H1 (cell line): ENCODE measurements at regions not wholly inside any gene's neighbourhood (a gene's known extent, or its start where the extent isn't known, plus 50 kb on each side); places are given as distances from the start of the nearest gene placed in this dataset.

ENCODE experiments used
- CTCF ChIA-PET: fragments of 300-600 bp; sonication (Branson Sonifier 250); formaldehyde crosslinking; loops from one replicate; lab custom pipeline; 2021; ENCODE audit not compliant: partially characterized antibody; lab: Charles Lee
- POLR2A ChIA-PET: fragments of 300-600 bp; sonication (Branson Sonifier 250); formaldehyde crosslinking; loops from one replicate; lab custom pipeline; 2021; ENCODE audit warnings: inconsistent platforms; ENCODE audit not compliant: partially characterized antibody; lab: Charles Lee
- DNase-seq, 2 experiments: peaks; one replicate each; pipeline versions ENCODE4 v3.0.0 to v3.0.0-alpha.2; 2010 to 2022; ENCODE audit warnings: low spot score in 2 of 2, low read depth in 1 of 2, mixed read lengths in 1 of 2
- FAIRE-seq: peaks from 2 replicates; lab custom pipeline; 2011; peaks lifted over from hg19 to GRCh38; lab: Jason Lieb, UNC
- H2AFZ ChIP-seq: 2 replicates; pipeline ENCODE4 v1.8.1; 2012; ENCODE audit warnings: low read length, inconsistent platforms
- H2AK5ac ChIP-seq: 2 replicates; pipeline ENCODE4 v1.6.1; 2013; ENCODE audit warnings: low read depth, low read length
- H2BK120ac ChIP-seq: replicated peaks from 2 replicates; pipeline ENCODE3; 2013; ENCODE audit warnings: low read depth, low read length, inconsistent platforms
- H2BK12ac ChIP-seq: 2 replicates; pipeline ENCODE4 v1.6.1; 2013; ENCODE audit warnings: low read depth, low read length
- H2BK15ac ChIP-seq: 2 replicates; pipeline ENCODE4 v1.6.1; 2013; ENCODE audit warnings: low read length
- H2BK20ac ChIP-seq: 2 replicates; pipeline ENCODE4 v1.6.1; 2013; ENCODE audit warnings: low read length
- H2BK5ac ChIP-seq: 2 replicates; pipeline ENCODE4 v1.6.1; 2013; ENCODE audit warnings: low read depth, low read length
- H3K14ac ChIP-seq: 2 replicates; pipeline ENCODE4 v1.6.1; 2013; ENCODE audit warnings: inconsistent platforms; ENCODE audit not compliant: insufficient read length
- H3K18ac ChIP-seq: 2 replicates; pipeline ENCODE4 v1.6.1; 2013; ENCODE audit warnings: low read length; ENCODE audit errors: extremely low read depth
- H3K23ac ChIP-seq: 2 replicates; pipeline ENCODE4 v1.6.1; 2013; ENCODE audit warnings: inconsistent platforms; ENCODE audit not compliant: insufficient read length
- H3K23me2 ChIP-seq: 2 replicates; pipeline ENCODE4 v1.6.1; 2013; ENCODE audit warnings: low read depth, low read length
- H3K27ac ChIP-seq: 2 replicates; pipeline ENCODE4 v1.6.1; 2011; ENCODE audit warnings: low read depth, low read length, inconsistent platforms
- H3K27me3 ChIP-seq, 4 experiments: replicated peaks in 1 of 4; 1 replicate in 1 of 4; 2 replicates in 3 of 4; pipeline versions ENCODE4 v1.6.1 to v1.8.1; 2011 to 2013; ENCODE audit warnings: low read length in 3 of 4, mild to moderate bottlenecking in 3 of 4, inconsistent platforms in 2 of 4, mixed read lengths in 2 of 4, moderate library complexity in 1 of 4; ENCODE audit not compliant: control insufficient read depth in 3 of 4, insufficient read depth in 3 of 4; ENCODE audit errors: extremely low read depth in 1 of 4
- H3K36me3 ChIP-seq, 4 experiments: 2 replicates each; pipeline versions ENCODE4 v1.6.1 to v1.8.1; 2011 to 2013; ENCODE audit warnings: mild to moderate bottlenecking in 4 of 4, low read length in 3 of 4, moderate library complexity in 2 of 4, control low read depth in 1 of 4, inconsistent platforms in 1 of 4; ENCODE audit not compliant: insufficient read depth in 4 of 4, control insufficient read depth in 2 of 4
- H3K4ac ChIP-seq: replicated peaks from 2 replicates; pipeline ENCODE3; 2013; ENCODE audit warnings: low read length, low read depth, mixed read lengths, inconsistent platforms; ENCODE audit not compliant: insufficient read length
- H3K4me1 ChIP-seq, 4 experiments: replicated peaks in 1 of 4; 1 replicate in 1 of 4; 2 replicates in 3 of 4; pipeline versions ENCODE4 v1.6.1 to v1.8.1; 2011 to 2013; ENCODE audit warnings: low read length in 3 of 4, inconsistent platforms in 2 of 4, mixed read lengths in 1 of 4; ENCODE audit not compliant: insufficient read depth in 4 of 4, control insufficient read depth in 3 of 4
- H3K4me2 ChIP-seq, 2 experiments: 2 replicates each; pipeline versions ENCODE4 v1.6.1 to v1.8.1; 2011 to 2013; ENCODE audit warnings: low read depth in 2 of 2, low read length in 2 of 2, control low read depth in 1 of 2, inconsistent platforms in 1 of 2, mild to moderate bottlenecking in 1 of 2; ENCODE audit not compliant: insufficient read depth in 1 of 2
- H3K4me3 ChIP-seq, 4 experiments: fragments of 200-600, 300-600 bp in 1 of 4; sonication (generic), shearing (Covaris generic), sonication (Bioruptor Twin) in 1 of 4; 2 replicates each; pipeline versions ENCODE4 v1.5.1 to v1.8.1; 2011 to 2016; ENCODE audit warnings: low read length in 4 of 4, low read depth in 3 of 4, control low read depth in 2 of 4, inconsistent platforms in 2 of 4, mild to moderate bottlenecking in 2 of 4, mixed read lengths in 1 of 4, moderate library complexity in 1 of 4; ENCODE audit not compliant: insufficient read depth in 2 of 4; ENCODE audit errors: extremely low read depth in 1 of 4
- H3K56ac ChIP-seq: replicated peaks from 2 replicates; pipeline ENCODE3; 2013; ENCODE audit warnings: low read depth, mild to moderate bottlenecking, mixed read lengths, low read length, inconsistent platforms; ENCODE audit not compliant: insufficient read length
- H3K79me1 ChIP-seq: 2 replicates; pipeline ENCODE4 v1.6.1; 2013; ENCODE audit warnings: low read depth, low read length, control low read depth
- H3K79me2 ChIP-seq, 2 experiments: 2 replicates each; pipeline versions ENCODE4 v1.6.1 to v1.8.1; 2012 to 2013; ENCODE audit warnings: low read length in 2 of 2, mild to moderate bottlenecking in 2 of 2, inconsistent platforms in 1 of 2; ENCODE audit not compliant: insufficient read depth in 2 of 2, control insufficient read depth in 1 of 2
- H3K9ac ChIP-seq, 4 experiments: replicated peaks in 1 of 4; 1 replicate in 1 of 4; 2 replicates in 3 of 4; pipeline versions ENCODE4 v1.6.1 to v1.8.1; 2011 to 2013; ENCODE audit warnings: low read depth in 3 of 4, low read length in 3 of 4, control low read depth in 2 of 4, mild to moderate bottlenecking in 2 of 4, moderate library complexity in 2 of 4, inconsistent platforms in 1 of 4; ENCODE audit errors: extremely low read depth in 1 of 4
- H3K9me3 ChIP-seq, 2 experiments: 2 replicates each; pipeline versions ENCODE4 v1.6.1 to v1.8.1; 2012 to 2013; ENCODE audit warnings: mild to moderate bottlenecking in 2 of 2, moderate library complexity in 2 of 2, control low read depth in 1 of 2, inconsistent platforms in 1 of 2, low read depth in 1 of 2, low read length in 1 of 2, mixed read lengths in 1 of 2; ENCODE audit not compliant: insufficient read depth in 2 of 2
- H4K20me1 ChIP-seq, 2 experiments: replicated peaks in 1 of 2; 2 replicates each; pipeline versions ENCODE3 to v1.8.1; 2011 to 2013; ENCODE audit warnings: inconsistent platforms in 2 of 2, low read length in 2 of 2, mild to moderate bottlenecking in 1 of 2; ENCODE audit not compliant: insufficient read depth in 2 of 2, control insufficient read depth in 1 of 2
- H4K5ac ChIP-seq: 2 replicates; pipeline ENCODE4 v1.6.1; 2013; ENCODE audit warnings: low read length, low read depth, mixed read lengths, inconsistent platforms; ENCODE audit not compliant: insufficient read length
- H4K8ac ChIP-seq: 2 replicates; pipeline ENCODE4 v1.8.0; 2013; ENCODE audit warnings: mild to moderate bottlenecking, moderate library complexity, low read length, inconsistent platforms; ENCODE audit not compliant: insufficient read depth; ENCODE audit errors: extremely low read depth
- H4K91ac ChIP-seq: replicated peaks from 2 replicates; pipeline ENCODE3; 2013; ENCODE audit warnings: low read length, mixed read lengths, inconsistent platforms; ENCODE audit not compliant: insufficient read length
- KDM4A ChIP-seq: IDR thresholded peaks from one replicate; pipeline ENCODE4 v1.7.1; 2012; ENCODE audit warnings: low read depth, mild to moderate bottlenecking, moderate library complexity, low read length, inconsistent platforms; ENCODE audit not compliant: severe bottlenecking
- POLR2A ChIP-seq, 2 experiments: IDR thresholded peaks; 1 replicate in 1 of 2; 2 replicates in 1 of 2; pipeline ENCODE4 v1.6.1; 2011; ENCODE audit warnings: low read depth in 2 of 2, low read length in 2 of 2, mild to moderate bottlenecking in 2 of 2; ENCODE audit errors: control extremely low read depth in 1 of 2
- POU5F1 ChIP-seq: IDR thresholded peaks from 2 replicates; pipeline ENCODE4 v1.6.1; 2011; ENCODE audit warnings: low read depth, mild to moderate bottlenecking, low read length, moderate library complexity
- TCF12 ChIP-seq: IDR thresholded peaks from 2 replicates; pipeline ENCODE4 v1.6.1; 2011; ENCODE audit warnings: low read depth, mild to moderate bottlenecking, low read length
- WGBS, 2 experiments: shearing (Covaris generic) in 1 of 2; methylation state at CpG; one replicate each; pipeline versions ENCODE4 v1.1.6 to v1.1.7; 2013 to 2015; ENCODE audit warnings: low lambda C conversion rate in 2 of 2, mixed read lengths in 2 of 2, inconsistent platforms in 1 of 2, low coverage in 1 of 2, missing lambda C conversion rate in 1 of 2; ENCODE audit not compliant: insufficient replicate concordance in 2 of 2, insufficient coverage in 1 of 2, insufficient read length in 1 of 2; ENCODE audit errors: extremely low coverage in 1 of 2, missing lambda C conversion rate in 1 of 2; 5-methylcytosine and 5-hydroxymethylcytosine counted together
- TF ChIP-seq, protein P1 (sequence below): IDR thresholded peaks from 2 replicates; pipeline ENCODE4 v1.6.1; 2012; ENCODE audit warnings: low read length, inconsistent platforms

DNA sequence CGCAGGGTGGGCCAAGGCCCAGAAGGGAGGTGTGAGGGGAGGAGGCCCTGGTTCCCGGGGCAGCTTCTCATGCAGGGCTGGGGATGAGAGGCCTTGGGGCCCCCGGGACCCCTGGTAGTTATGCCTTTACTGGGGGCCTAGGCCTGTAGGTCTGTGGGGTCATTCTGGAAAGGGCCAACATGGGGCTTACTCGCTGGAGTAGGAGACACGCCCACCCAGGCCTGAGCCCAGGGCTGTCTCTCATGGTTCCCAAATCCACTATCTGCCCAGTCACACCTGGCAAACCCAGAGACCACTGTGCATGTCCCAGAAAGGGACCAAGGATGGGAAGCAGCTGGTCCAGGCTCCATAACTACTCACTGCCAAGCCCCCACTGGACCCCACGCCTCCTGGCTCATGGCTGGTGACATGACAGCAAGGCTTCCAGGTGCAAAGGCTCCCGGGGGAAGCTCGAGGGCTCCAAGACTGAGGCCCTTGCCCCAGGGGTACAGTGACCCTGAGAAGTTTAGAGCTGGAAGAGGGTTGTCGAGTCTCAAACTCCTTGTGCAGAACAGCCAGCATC, 64.2 kb upstream of the ATP12A start:
- Histone ChIP-seq H2BK15ac (no peak overlapping the region), H4K91ac (no peak overlapping the region), H3K27ac (no peak overlapping the region), H3K4me2 (no peak overlapping the region), H3K4ac (no peak overlapping the region), H4K20me1 (no peaks in the 10 kb centered on the region), H3K79me1 (no peaks in the 10 kb centered on the region), H3K14ac (no peak overlapping the region), H3K18ac (no peak overlapping the region), H3K79me2 (no peaks in the 10 kb centered on the region), H3K23ac (no peak overlapping the region), H4K8ac (no peak overlapping the region), H2BK5ac (no peak overlapping the region), H3K56ac (no peak overlapping the region), H3K23me2 (0 out of 2 replicates have a peak, but pooled peaks cover 3% of the 10 kb centered on the region), H2AK5ac (no peak overlapping the region), H2BK20ac (no peak overlapping the region), H4K5ac (no peak overlapping the region), H3K4me3 (no peak overlapping the region), H2AFZ (no peak overlapping the region), H2BK120ac (no peak overlapping the region), H3K9ac (no peak overlapping the region), H3K36me3 (no peaks in the 10 kb centered on the region), H3K27me3 (no peaks in the 10 kb centered on the region), H3K4me1 (peaks cover 0 to 4% (median 0%) of the 10 kb centered on the region in 4 experiments; a peak in 3 of 7 replicates), H2BK12ac (no peak overlapping the region), H3K9me3 (no peaks in the 10 kb centered on the region)
- DNase-seq (no peak), FAIRE-seq (no peak)
- whole genome bisulfite sequencing, 2 experiments = 90% methylated on average over 8 of the region's 9 CpGs; no CpG with 5 or more reads in 1 of the 2 experiments
- POLR2A ChIA-PET = no interaction called here
- CTCF ChIA-PET = interaction anchor here (0.5 to 13.2 kb wide), 3 partner anchors 10 to 207 kb away, joined by 3 to 141 read pairs (median 10); no protein-coding TSS in a partner anchor
- TF ChIP-seq POLR2A (IDR thresholded peaks at IDR 0.05; ENCODE audit: control extremely low read depth in 1 of 2, low read depth in 2 of 2, low read length in 2 of 2) (no peak), TCF12 (no peak), KDM4A (no peak), POU5F1 (no peak)
- TF ChIP-seq, protein P1, sequence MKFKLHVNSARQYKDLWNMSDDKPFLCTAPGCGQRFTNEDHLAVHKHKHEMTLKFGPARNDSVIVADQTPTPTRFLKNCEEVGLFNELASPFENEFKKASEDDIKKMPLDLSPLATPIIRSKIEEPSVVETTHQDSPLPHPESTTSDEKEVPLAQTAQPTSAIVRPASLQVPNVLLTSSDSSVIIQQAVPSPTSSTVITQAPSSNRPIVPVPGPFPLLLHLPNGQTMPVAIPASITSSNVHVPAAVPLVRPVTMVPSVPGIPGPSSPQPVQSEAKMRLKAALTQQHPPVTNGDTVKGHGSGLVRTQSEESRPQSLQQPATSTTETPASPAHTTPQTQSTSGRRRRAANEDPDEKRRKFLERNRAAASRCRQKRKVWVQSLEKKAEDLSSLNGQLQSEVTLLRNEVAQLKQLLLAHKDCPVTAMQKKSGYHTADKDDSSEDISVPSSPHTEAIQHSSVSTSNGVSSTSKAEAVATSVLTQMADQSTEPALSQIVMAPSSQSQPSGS = no peak
